ENCODE measurements at regions not wholly inside any gene's neighbourhood (a gene's known extent, or its start where the extent isn't known, plus 50 kb on each side); places are given as distances from the start of the nearest gene placed in this dataset.

DNA sequence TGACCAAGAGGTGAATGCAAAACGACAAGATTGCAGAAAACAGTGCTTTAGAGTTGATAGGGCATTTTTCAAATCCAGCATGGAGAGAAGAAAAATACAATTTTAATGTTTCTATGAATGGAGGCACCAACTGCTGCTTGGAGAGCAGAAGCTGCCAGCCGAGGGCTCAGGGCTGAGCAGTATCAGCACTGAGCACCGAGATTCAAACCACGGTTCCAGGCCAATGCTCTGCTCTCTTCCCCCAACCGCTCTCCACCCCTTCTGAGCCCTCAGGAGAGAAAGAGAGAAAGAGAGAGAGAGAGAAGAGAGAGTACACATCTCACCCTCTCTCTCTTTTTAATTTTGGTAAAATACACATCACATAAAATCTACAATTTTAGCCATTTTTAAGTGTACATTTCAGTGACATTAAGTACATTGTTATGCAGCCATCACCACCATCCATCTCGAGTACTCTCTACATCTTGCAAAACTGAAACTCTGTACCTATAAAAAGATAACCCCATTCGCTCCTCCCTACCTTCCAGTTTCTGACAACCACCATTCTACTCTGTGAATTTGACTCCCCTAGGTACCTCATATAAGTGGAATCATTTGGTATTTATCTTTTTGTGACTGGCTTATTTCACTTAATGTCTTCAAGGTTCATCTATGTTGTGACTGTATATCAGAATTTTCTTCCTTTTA lies 333.3 kb downstream of the MIAT start:
- H3K27me3 ChIP-seq (ENCODE audit: control insufficient read depth, extremely low read depth, insufficient read depth, low read length): peaks cover 3% of the 10 kb centered on the region
- no peaks in the 10 kb centered on the region for H3K79me2 ChIP-seq (ENCODE audit: control insufficient read depth, insufficient read depth, low read length)
- FAIRE-seq (no peak), DNase-seq (ENCODE audit: low read depth, low spot score) (no peak)
- no peak overlapping the region for H3K9ac ChIP-seq (ENCODE audit: control insufficient read depth, extremely low read depth, insufficient read depth, low read length)
- H3K27ac ChIP-seq (ENCODE audit: control insufficient read depth, insufficient read depth, low read length): no peak overlapping the region
- no peaks in the 10 kb centered on the region for H3K4me1 ChIP-seq (ENCODE audit: control insufficient read depth, extremely low read depth, insufficient read depth, low read length)
- H4K20me1 ChIP-seq (ENCODE audit: control insufficient read depth, extremely low read depth, insufficient read depth, low read length): no peaks in the 10 kb centered on the region
- H3K9me3 ChIP-seq (ENCODE audit: control insufficient read depth, low read depth, low read length): no peaks in the 10 kb centered on the region
- H3K9me1 ChIP-seq (ENCODE audit: control insufficient read depth, extremely low read depth, insufficient read depth, low read length): no peaks in the 10 kb centered on the region
- TF ChIP-seq, protein P1, sequence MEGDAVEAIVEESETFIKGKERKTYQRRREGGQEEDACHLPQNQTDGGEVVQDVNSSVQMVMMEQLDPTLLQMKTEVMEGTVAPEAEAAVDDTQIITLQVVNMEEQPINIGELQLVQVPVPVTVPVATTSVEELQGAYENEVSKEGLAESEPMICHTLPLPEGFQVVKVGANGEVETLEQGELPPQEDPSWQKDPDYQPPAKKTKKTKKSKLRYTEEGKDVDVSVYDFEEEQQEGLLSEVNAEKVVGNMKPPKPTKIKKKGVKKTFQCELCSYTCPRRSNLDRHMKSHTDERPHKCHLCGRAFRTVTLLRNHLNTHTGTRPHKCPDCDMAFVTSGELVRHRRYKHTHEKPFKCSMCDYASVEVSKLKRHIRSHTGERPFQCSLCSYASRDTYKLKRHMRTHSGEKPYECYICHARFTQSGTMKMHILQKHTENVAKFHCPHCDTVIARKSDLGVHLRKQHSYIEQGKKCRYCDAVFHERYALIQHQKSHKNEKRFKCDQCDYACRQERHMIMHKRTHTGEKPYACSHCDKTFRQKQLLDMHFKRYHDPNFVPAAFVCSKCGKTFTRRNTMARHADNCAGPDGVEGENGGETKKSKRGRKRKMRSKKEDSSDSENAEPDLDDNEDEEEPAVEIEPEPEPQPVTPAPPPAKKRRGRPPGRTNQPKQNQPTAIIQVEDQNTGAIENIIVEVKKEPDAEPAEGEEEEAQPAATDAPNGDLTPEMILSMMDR (optimal IDR thresholded peaks at IDR 0.05 in 1 of 3, IDR thresholded peaks at IDR 0.05 in 1 of 3, conservative IDR thresholded peaks at IDR 0.05 in 1 of 3; ENCODE audit: extremely low read depth in 1 of 3, insufficient read depth in 2 of 3, low read length in 3 of 3): no peak
- TF ChIP-seq EZH2 (IDR thresholded peaks at IDR 0.05; ENCODE audit: low read length): no peak
- no peaks in the 10 kb centered on the region for H3K36me3 ChIP-seq (ENCODE audit: control insufficient read depth in 2 of 2, extremely low read depth in 1 of 2, insufficient read depth in 2 of 2, low read length in 2 of 2)
- no peak overlapping the region for H2AFZ ChIP-seq (ENCODE audit: control insufficient read depth, low read length)
- H3K4me3 ChIP-seq (ENCODE audit: control insufficient read depth in 2 of 3, extremely low read depth in 1 of 3, insufficient read depth in 2 of 3, low read depth in 1 of 3, low read length in 3 of 3): no peak overlapping the region
- dilution Hi-C loops (cut with MboI; ENCODE audit: extremely low pct_ligation_motif_present, low sequenced_read_pairs): no loop called here
- no peak overlapping the region for H3K4me2 ChIP-seq (ENCODE audit: control insufficient read depth, extremely low read depth, insufficient read depth, low read depth, low read length)

DNA sequence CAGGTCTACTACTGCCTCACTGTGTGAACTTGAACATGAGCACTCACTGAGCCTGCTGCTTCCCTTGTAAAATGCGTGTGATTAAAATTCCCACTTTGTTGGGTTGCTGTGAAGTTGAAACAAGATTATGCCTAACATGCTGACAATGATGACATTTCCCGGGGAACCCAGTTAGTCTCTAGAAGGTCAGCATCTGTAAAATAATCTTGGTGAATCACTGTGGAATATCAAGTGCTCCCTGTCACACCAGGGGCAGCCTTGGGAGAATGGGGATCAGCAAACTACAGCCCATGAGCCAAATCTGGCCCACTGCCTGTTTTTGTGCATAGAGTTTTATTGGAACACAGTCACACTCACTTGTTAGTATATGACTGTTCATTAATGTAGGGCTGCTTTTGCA lies 335.2 kb downstream of the MIAT start:
- TF ChIP-seq EZH2 (IDR thresholded peaks at IDR 0.05; ENCODE audit: low read length): no peak
- TF ChIP-seq, protein P1 (optimal IDR thresholded peaks at IDR 0.05 in 1 of 3, IDR thresholded peaks at IDR 0.05 in 1 of 3, conservative IDR thresholded peaks at IDR 0.05 in 1 of 3; ENCODE audit: extremely low read depth in 1 of 3, insufficient read depth in 2 of 3, low read length in 3 of 3): no peak
- Histone ChIP-seq H3K27ac (ENCODE audit: control insufficient read depth, insufficient read depth, low read length) (no peak overlapping the region), H4K20me1 (ENCODE audit: control insufficient read depth, extremely low read depth, insufficient read depth, low read length) (no peaks in the 10 kb centered on the region), H3K4me1 (ENCODE audit: control insufficient read depth, extremely low read depth, insufficient read depth, low read length) (no peaks in the 10 kb centered on the region), H3K9me1 (ENCODE audit: control insufficient read depth, extremely low read depth, insufficient read depth, low read length) (no peaks in the 10 kb centered on the region), H3K9me3 (ENCODE audit: control insufficient read depth, low read depth, low read length) (no peaks in the 10 kb centered on the region), H3K9ac (ENCODE audit: control insufficient read depth, extremely low read depth, insufficient read depth, low read length) (no peak overlapping the region), H3K4me3 (ENCODE audit: control insufficient read depth in 2 of 3, extremely low read depth in 1 of 3, insufficient read depth in 2 of 3, low read depth in 1 of 3, low read length in 3 of 3) (no peak overlapping the region), H3K4me2 (ENCODE audit: control insufficient read depth, extremely low read depth, insufficient read depth, low read depth, low read length) (no peak overlapping the region), H3K79me2 (ENCODE audit: control insufficient read depth, insufficient read depth, low read length) (no peaks in the 10 kb centered on the region), H2AFZ (ENCODE audit: control insufficient read depth, low read length) (no peak overlapping the region), H3K36me3 (ENCODE audit: control insufficient read depth in 2 of 2, extremely low read depth in 1 of 2, insufficient read depth in 2 of 2, low read length in 2 of 2) (no peaks in the 10 kb centered on the region), H3K27me3 (ENCODE audit: control insufficient read depth, extremely low read depth, insufficient read depth, low read length) (no peaks in the 10 kb centered on the region)
- DNase-seq (ENCODE audit: low read depth, low spot score) (no peak), FAIRE-seq (no peak)
- dilution Hi-C loops (cut with MboI; ENCODE audit: extremely low pct_ligation_motif_present, low sequenced_read_pairs): no loop called here

All from keratinocyte (primary cell).